LNCAP (cell line): ENCODE measurements at regions not wholly inside any gene's neighbourhood (a gene's known extent, or its start where the extent isn't known, plus 50 kb on each side); places are given as distances from the start of the nearest gene placed in this dataset.

ENCODE experiments used
- TF ChIP-seq, protein P1 (sequence below): fragments of 450-650 bp; IDR thresholded peaks from 2 replicates; pipeline ENCODE4 v1.5.1; 2017; ENCODE audit warnings: mild to moderate bottlenecking

DNA sequence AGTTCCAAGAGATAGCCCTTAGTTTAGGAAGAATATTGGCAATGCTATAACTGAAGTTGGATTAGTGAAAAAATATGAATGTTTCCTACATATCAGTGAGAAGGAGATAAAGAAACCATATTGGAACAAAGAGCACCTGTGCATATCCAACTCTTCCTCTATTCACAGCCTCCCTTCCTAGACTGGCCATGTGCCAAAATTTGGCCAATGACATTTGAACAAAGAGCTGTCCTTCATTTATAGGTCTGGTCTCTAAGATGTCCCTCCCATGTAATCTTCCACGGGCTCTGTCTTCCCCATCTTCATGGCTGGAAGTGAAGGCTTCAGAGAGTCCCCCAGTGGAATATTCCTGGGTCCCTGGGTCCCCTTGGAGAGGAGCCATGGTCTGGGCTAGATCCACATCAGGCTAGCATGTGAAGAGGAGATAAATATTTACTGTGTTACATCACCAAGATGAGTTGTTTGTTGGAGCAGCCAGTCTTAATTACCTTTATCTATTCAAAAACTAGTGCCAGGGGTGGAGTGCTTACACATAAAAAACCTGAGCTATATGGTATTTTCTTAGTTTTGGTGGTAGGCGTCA, 190.0 kb upstream of the S1PR3 start:
- TF ChIP-seq, protein P1, sequence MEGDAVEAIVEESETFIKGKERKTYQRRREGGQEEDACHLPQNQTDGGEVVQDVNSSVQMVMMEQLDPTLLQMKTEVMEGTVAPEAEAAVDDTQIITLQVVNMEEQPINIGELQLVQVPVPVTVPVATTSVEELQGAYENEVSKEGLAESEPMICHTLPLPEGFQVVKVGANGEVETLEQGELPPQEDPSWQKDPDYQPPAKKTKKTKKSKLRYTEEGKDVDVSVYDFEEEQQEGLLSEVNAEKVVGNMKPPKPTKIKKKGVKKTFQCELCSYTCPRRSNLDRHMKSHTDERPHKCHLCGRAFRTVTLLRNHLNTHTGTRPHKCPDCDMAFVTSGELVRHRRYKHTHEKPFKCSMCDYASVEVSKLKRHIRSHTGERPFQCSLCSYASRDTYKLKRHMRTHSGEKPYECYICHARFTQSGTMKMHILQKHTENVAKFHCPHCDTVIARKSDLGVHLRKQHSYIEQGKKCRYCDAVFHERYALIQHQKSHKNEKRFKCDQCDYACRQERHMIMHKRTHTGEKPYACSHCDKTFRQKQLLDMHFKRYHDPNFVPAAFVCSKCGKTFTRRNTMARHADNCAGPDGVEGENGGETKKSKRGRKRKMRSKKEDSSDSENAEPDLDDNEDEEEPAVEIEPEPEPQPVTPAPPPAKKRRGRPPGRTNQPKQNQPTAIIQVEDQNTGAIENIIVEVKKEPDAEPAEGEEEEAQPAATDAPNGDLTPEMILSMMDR: no peak

DNA sequence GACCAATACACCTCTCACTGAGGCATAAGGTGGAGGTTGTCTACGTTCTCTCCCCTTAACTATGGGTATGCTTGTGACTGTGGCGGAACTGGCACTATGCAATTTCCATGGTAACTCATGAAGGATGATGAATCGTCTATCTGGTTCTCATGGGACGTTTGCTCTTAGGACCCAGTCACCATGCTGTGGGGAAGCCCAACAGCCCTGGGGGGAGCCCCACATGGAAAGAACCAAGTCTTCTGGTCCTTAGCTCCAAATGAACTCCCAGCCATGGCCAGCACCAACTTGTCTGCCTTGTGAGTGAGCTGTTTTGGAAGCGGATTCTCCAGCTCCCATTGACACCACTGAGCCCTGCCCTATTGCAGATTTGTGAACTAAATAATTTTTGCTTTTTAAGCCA, 188.7 kb upstream of the S1PR3 start:
- TF ChIP-seq, protein P1: no peak

DNA sequence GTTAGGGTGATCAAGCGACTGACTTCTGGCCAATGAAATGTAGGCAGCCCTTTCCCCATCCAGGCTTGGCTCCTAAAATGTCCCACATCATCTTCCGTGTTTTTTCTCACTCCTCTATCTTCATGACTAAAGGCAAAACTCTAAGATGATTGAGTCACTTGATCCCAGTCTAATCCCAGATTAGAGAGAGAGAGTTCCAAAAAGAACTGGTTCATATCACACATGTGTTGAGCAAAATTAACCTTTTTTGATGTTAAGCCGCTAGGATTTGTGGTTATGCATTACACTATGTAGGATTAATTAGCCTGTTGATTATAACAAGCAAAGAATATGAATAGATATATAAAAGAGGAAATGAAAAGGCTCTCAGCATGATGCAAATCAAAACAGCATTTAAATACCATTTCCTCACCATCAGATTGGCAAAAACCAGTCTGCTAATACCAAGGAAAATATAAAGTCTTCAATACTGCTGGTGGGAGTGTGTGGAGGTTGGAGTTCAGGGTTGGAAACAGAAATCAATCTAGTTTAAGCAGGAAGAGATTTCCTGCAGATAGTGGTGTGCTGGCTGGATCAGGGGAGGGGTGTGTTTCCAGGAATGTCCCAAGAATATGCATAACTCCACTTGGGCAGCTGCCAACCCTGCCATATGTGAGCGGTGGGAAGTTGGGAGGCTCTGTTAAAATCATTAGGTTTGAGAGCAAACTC, 187.6 kb upstream of the S1PR3 start:
- TF ChIP-seq, protein P1: no peak

DNA sequence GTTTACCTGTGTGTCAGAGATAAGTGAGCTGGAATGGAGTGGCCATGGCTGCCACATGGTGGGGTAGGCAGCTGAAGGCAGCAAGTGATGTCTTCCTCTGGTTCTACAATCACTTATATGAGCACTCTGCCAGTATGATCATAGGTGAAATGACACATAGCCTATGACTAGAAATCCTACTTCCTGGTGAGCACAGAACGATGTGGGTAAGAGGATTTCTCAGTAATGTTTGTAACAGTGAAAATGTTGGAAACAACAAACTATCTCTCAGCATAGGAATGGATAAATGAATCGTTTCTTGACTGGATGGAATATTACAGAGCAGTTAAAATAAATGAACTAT, 187.0 kb upstream of the S1PR3 start:
- TF ChIP-seq, protein P1: no peak

DNA sequence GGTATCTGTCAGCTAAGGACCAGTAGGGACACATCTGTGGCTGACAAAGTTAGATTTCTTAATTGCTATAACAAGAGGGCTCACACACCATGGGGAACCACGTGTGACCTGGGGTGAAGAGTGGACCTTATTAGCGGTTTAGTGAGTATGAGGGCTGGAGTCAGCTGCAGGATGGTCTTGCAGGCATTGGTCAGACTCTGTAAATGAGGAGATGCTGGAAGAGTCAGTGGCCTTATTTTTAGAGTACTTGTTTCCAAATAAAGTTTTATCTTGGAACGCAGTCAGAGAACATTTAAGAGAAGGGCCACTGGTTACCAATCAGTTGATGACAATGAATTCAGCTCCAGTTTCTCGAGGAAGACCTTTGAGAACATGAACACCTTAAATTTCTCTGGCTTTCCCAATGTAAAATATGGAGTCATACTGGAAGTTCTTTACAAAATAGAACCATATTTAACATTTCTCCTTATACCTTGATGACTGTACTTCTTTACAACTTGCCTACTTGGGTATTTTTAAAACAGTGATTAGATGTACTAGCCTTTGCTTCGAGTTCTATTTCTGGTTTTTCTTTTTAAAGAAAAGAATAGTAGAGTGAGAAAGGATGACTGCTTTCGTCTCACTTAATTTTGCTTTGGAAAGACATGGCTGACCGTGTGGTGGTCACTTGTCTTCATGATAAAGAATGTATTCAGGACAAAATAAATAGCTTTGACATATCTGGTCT, 185.9 kb upstream of the S1PR3 start:
- TF ChIP-seq, protein P1: no peak

DNA sequence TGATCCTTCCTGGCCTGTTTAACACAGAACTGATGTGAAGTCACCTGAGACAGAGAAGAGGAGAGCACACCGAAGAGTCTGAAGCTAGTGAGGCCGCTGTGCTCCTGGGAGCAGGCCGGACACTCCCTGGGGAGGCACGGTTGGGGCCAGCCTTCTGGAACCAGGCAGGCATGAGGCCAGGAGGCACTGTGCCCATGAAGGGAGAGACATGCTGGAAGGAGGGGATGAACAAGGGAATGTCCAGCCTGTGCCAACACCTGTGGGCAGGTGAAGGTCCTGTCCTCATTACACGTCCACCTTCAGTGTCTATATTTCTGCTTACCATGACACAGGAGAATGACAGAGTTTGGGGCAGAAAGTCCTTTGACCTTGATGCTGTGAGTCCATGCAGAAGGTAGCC, 183.8 kb upstream of the S1PR3 start:
- TF ChIP-seq, protein P1: no peak

DNA sequence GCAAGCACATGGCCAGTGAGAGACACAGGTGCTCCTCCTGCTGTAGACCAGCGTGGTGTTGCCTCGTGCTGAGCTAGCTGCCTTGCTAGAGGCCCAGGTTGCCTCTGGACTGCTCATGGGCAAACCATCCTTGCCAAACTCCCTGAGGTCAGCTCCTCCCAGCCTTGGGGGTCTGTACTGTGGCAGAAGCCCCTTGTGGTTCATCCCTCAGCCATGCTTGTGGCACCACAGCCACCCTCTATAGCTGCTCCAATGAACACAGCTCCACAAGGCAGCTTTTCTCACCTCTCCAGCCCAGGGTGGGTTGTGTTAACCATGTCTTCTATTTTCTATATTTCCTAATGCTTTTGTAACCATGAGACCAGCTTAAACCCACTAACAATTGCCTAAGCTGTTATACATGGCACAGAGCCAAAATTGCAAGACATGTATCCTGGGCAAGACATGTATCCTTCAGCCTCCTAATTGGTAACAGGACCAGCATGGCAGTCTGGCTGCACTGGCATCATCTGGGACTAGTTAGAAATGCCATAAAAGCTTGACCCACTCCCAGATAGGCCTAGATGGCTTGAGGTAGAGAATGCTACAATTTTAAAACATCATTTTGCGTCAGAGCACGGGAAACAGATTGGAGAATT, 183.1 kb upstream of the S1PR3 start:
- TF ChIP-seq, protein P1: no peak
